Fibroblast of lung (primary cell): ENCODE measurements at regions not wholly inside any gene's neighbourhood (a gene's known extent, or its start where the extent isn't known, plus 50 kb on each side); places are given as distances from the start of the nearest gene placed in this dataset.

ENCODE experiments used
- EZH2 ChIP-seq: IDR thresholded peaks from 2 replicates; pipeline ENCODE4 v1.5.1; 2012; ENCODE audit warnings: low read length, control low read depth, mild to moderate bottlenecking; ENCODE audit errors: missing control alignments
- TF ChIP-seq, protein P1 (sequence below), 2 donors: IDR thresholded peaks in 1 of 2; conservative IDR thresholded peaks in 1 of 2; 1 replicate in 1 of 2; 2 replicates in 1 of 2; pipeline ENCODE4 v1.5.1; 2011 to 2012; ENCODE audit warnings: low read length in 2 of 2, control low read depth in 1 of 2, inconsistent platforms in 1 of 2, low read depth in 1 of 2, mild to moderate bottlenecking in 1 of 2

GRCh38 chr7:42832667-42833066, 79.2 kb downstream of the C7orf25 start:
- TF ChIP-seq, protein P1, sequence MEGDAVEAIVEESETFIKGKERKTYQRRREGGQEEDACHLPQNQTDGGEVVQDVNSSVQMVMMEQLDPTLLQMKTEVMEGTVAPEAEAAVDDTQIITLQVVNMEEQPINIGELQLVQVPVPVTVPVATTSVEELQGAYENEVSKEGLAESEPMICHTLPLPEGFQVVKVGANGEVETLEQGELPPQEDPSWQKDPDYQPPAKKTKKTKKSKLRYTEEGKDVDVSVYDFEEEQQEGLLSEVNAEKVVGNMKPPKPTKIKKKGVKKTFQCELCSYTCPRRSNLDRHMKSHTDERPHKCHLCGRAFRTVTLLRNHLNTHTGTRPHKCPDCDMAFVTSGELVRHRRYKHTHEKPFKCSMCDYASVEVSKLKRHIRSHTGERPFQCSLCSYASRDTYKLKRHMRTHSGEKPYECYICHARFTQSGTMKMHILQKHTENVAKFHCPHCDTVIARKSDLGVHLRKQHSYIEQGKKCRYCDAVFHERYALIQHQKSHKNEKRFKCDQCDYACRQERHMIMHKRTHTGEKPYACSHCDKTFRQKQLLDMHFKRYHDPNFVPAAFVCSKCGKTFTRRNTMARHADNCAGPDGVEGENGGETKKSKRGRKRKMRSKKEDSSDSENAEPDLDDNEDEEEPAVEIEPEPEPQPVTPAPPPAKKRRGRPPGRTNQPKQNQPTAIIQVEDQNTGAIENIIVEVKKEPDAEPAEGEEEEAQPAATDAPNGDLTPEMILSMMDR (conservative IDR thresholded peaks at IDR 0.05 in 1 of 2, IDR thresholded peaks at IDR 0.05 in 1 of 2; ENCODE audit: low read depth in 1 of 2, low read length in 2 of 2): no peak
- no peak for TF ChIP-seq EZH2
